Astrocyte (in vitro differentiated cells and primary cell): ENCODE measurements at regions not wholly inside any gene's neighbourhood (a gene's known extent, or its start where the extent isn't known, plus 50 kb on each side); places are given as distances from the start of the nearest gene placed in this dataset.

ENCODE experiments used
- DNase-seq: peaks from one replicate; pipeline ENCODE4 v3.0.0-alpha.2; 2010; ENCODE audit warnings: low read depth
- FAIRE-seq: peaks from 2 replicates; lab custom pipeline; 2011; peaks lifted over from hg19 to GRCh38; lab: Jason Lieb, UNC
- H2AFZ ChIP-seq: 2 replicates; pipeline ENCODE4 v1.6.0; 2012; ENCODE audit warnings: low read depth, low read length, inconsistent platforms
- H3K27ac ChIP-seq: 2 replicates; pipeline ENCODE4 v1.5.1; 2011; ENCODE audit warnings: low read depth, low read length, inconsistent platforms
- H3K27me3 ChIP-seq: 2 replicates; pipeline ENCODE4 v1.6.0; 2011; ENCODE audit warnings: low read length, inconsistent platforms; ENCODE audit not compliant: insufficient read depth
- H3K36me3 ChIP-seq: 2 replicates; pipeline ENCODE4 v1.5.1; 2011; ENCODE audit warnings: low read length, inconsistent platforms; ENCODE audit not compliant: insufficient read depth
- H3K4me1 ChIP-seq: 2 replicates; pipeline ENCODE4 v1.5.1; 2011; ENCODE audit warnings: low read length, inconsistent platforms; ENCODE audit not compliant: insufficient read depth
- H3K4me2 ChIP-seq: 2 replicates; pipeline ENCODE4 v1.6.0; 2012; ENCODE audit warnings: low read length, inconsistent platforms
- H3K4me3 ChIP-seq: 2 replicates; pipeline ENCODE4 v1.5.1; 2011; ENCODE audit warnings: low read depth, mild to moderate bottlenecking, low read length, inconsistent platforms; ENCODE audit not compliant: insufficient read depth
- H3K79me2 ChIP-seq: 2 replicates; pipeline ENCODE4 v1.6.0; 2012; ENCODE audit warnings: mild to moderate bottlenecking, low read length, inconsistent platforms; ENCODE audit not compliant: insufficient read depth
- H3K9ac ChIP-seq: 2 replicates; pipeline ENCODE4 v1.6.0; 2012; ENCODE audit warnings: mild to moderate bottlenecking, low read length, inconsistent platforms
- H3K9me3 ChIP-seq: 2 replicates; pipeline ENCODE4 v1.5.1; 2012; ENCODE audit warnings: low read depth, mild to moderate bottlenecking, low read length, inconsistent platforms; ENCODE audit not compliant: insufficient read depth
- H4K20me1 ChIP-seq: 2 replicates; pipeline ENCODE4 v1.6.0; 2012; ENCODE audit warnings: low read length, inconsistent platforms; ENCODE audit not compliant: insufficient read depth
- H3K27ac Mint-ChIP-seq: one replicate; pipeline ENCODE4 v1.8.0; 2021; ENCODE audit warnings: mild to moderate bottlenecking, mixed read lengths; ENCODE audit not compliant: unreplicated experiment
- H3K27me3 Mint-ChIP-seq: one replicate; pipeline ENCODE4 v1.8.0; 2021; ENCODE audit warnings: low read depth, mixed read lengths; ENCODE audit not compliant: unreplicated experiment
- H3K36me3 Mint-ChIP-seq: one replicate; pipeline ENCODE4 v1.8.0; 2021; ENCODE audit warnings: low read depth, mixed read lengths; ENCODE audit not compliant: unreplicated experiment
- H3K4me1 Mint-ChIP-seq: one replicate; pipeline ENCODE4 v1.8.0; 2021; ENCODE audit warnings: low read depth, mixed read lengths; ENCODE audit not compliant: unreplicated experiment
- H3K4me3 Mint-ChIP-seq: one replicate; pipeline ENCODE4 v1.8.0; 2021; ENCODE audit warnings: mild to moderate bottlenecking, moderate library complexity, mixed read lengths; ENCODE audit not compliant: unreplicated experiment
- H3K9me3 Mint-ChIP-seq: one replicate; pipeline ENCODE4 v1.8.0; 2021; ENCODE audit warnings: mild to moderate bottlenecking, mixed read lengths; ENCODE audit not compliant: unreplicated experiment
- EZH2 ChIP-seq: IDR thresholded peaks from 2 replicates; pipeline ENCODE4 v1.6.1; 2012; ENCODE audit warnings: mild to moderate bottlenecking, low read length, inconsistent platforms; ENCODE audit not compliant: insufficient read depth
- TF ChIP-seq, protein P1 (sequence below): IDR thresholded peaks from 2 replicates; pipeline ENCODE4 v1.5.1; 2011; ENCODE audit warnings: low read depth, mild to moderate bottlenecking, inconsistent platforms, low read length, moderate library complexity; ENCODE audit not compliant: insufficient read depth

GRCh38 chr2:226172939-226173338, 626.7 kb downstream of the IRS1 start:
- no peak for FAIRE-seq

GRCh38 chr2:226172309-226172708, 627.3 kb downstream of the IRS1 start:
- FAIRE-seq = no peak
- Histone ChIP-seq H3K4me1 (no peaks in the 10 kb centered on the region), H3K27me3 (no peaks in the 10 kb centered on the region)

More at GRCh38 chr2:226172939-226173338, 626.7 kb downstream of the IRS1 start:
- no peaks in the 10 kb centered on the region for H3K4me1 Mint-ChIP-seq
- TF ChIP-seq, protein P1, sequence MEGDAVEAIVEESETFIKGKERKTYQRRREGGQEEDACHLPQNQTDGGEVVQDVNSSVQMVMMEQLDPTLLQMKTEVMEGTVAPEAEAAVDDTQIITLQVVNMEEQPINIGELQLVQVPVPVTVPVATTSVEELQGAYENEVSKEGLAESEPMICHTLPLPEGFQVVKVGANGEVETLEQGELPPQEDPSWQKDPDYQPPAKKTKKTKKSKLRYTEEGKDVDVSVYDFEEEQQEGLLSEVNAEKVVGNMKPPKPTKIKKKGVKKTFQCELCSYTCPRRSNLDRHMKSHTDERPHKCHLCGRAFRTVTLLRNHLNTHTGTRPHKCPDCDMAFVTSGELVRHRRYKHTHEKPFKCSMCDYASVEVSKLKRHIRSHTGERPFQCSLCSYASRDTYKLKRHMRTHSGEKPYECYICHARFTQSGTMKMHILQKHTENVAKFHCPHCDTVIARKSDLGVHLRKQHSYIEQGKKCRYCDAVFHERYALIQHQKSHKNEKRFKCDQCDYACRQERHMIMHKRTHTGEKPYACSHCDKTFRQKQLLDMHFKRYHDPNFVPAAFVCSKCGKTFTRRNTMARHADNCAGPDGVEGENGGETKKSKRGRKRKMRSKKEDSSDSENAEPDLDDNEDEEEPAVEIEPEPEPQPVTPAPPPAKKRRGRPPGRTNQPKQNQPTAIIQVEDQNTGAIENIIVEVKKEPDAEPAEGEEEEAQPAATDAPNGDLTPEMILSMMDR = no peak
- no peak for TF ChIP-seq EZH2
- Histone ChIP-seq H3K27ac (no peak overlapping the region), H2AFZ (no peak overlapping the region), H3K9me3 (peaks cover 4% of the 10 kb centered on the region), H3K27me3 (no peaks in the 10 kb centered on the region), H3K79me2 (no peaks in the 10 kb centered on the region), H4K20me1 (no peaks in the 10 kb centered on the region), H3K9ac (no peak overlapping the region), H3K4me3 (no peak overlapping the region), H3K36me3 (no peaks in the 10 kb centered on the region), H3K4me1 (no peaks in the 10 kb centered on the region), H3K4me2 (no peak overlapping the region)
- no peak overlapping the region for H3K27ac Mint-ChIP-seq
- no peaks in the 10 kb centered on the region for H3K27me3 Mint-ChIP-seq
- H3K36me3 Mint-ChIP-seq = no peaks in the 10 kb centered on the region
- H3K4me3 Mint-ChIP-seq = no peak overlapping the region
- DNase-seq = no peak
- peaks cover 11% of the 10 kb centered on the region for H3K9me3 Mint-ChIP-seq

More at GRCh38 chr2:226172309-226172708, 627.3 kb downstream of the IRS1 start:
- Histone ChIP-seq H3K36me3 (no peaks in the 10 kb centered on the region), H3K79me2 (no peaks in the 10 kb centered on the region), H4K20me1 (no peaks in the 10 kb centered on the region), H3K9me3 (peaks cover 4% of the 10 kb centered on the region), H3K27ac (no peak overlapping the region), H2AFZ (no peak overlapping the region), H3K4me2 (no peak overlapping the region), H3K4me3 (no peak overlapping the region), H3K9ac (no peak overlapping the region)
- H3K36me3 Mint-ChIP-seq = no peaks in the 10 kb centered on the region
- peaks cover 8% of the 10 kb centered on the region for H3K9me3 Mint-ChIP-seq
- H3K27me3 Mint-ChIP-seq = no peaks in the 10 kb centered on the region
- H3K4me3 Mint-ChIP-seq = no peak overlapping the region
- DNase-seq = no peak
- H3K4me1 Mint-ChIP-seq = no peaks in the 10 kb centered on the region
- TF ChIP-seq, protein P1 = no peak
- no peak for TF ChIP-seq EZH2
- H3K27ac Mint-ChIP-seq = no peak overlapping the region
